HL-60 (cell line): ENCODE measurements at regions not wholly inside any gene's neighbourhood (a gene's known extent, or its start where the extent isn't known, plus 50 kb on each side); places are given as distances from the start of the nearest gene placed in this dataset.

Source experiments
- CTCF ChIP-seq: IDR thresholded peaks from one replicate; pipeline ENCODE4 v1.5.1; 2011; ENCODE audit warnings: low read length, control low read depth, inconsistent platforms; ENCODE audit not compliant: insufficient read depth
- POLR2AphosphoS5 ChIP-seq: IDR thresholded peaks from 2 replicates; pipeline ENCODE4 v1.6.1; 2012; ENCODE audit warnings: low read depth
- REST ChIP-seq: IDR thresholded peaks from 2 replicates; pipeline ENCODE4 v1.6.1; 2012; ENCODE audit warnings: low read depth; ENCODE audit not compliant: insufficient replicate concordance

GRCh38 chr11:121924191-121924590 is 191.8 kb downstream of the BLID start:
- TF ChIP-seq CTCF: no peak
- no peak for TF ChIP-seq POLR2AphosphoS5
- TF ChIP-seq REST: no peak
